ENCODE measurements at regions not wholly inside any gene's neighbourhood (a gene's known extent, or its start where the extent isn't known, plus 50 kb on each side); places are given as distances from the start of the nearest gene placed in this dataset.

GRCh38 chr5:169356811-169357210 is 55.9 kb upstream of the SLIT3 start:
- H2BK12ac ChIP-seq (ENCODE audit: low read depth, low read length): no peak overlapping the region
- no peaks in the 10 kb centered on the region for H3K9me3 ChIP-seq (ENCODE audit: insufficient read depth in 2 of 2, low read depth in 1 of 2, low read length in 1 of 2)
- H3K36me3 ChIP-seq (ENCODE audit: control insufficient read depth in 2 of 4, insufficient read depth in 4 of 4, low read length in 3 of 4): no peaks in the 10 kb centered on the region
- no peak overlapping the region for H2AK5ac ChIP-seq (ENCODE audit: low read depth, low read length)
- H4K91ac ChIP-seq (replicated peaks; ENCODE audit: insufficient read length, low read length): no peak overlapping the region
- TF ChIP-seq YY1 (IDR thresholded peaks at IDR 0.05; ENCODE audit: low read depth, low read length): no peak
- no peak for TF ChIP-seq HDAC2 (IDR thresholded peaks at IDR 0.05; ENCODE audit: borderline replicate concordance in 1 of 2, low read depth in 2 of 2, low read length in 2 of 2)
- TF ChIP-seq SAP30 (IDR thresholded peaks at IDR 0.05; ENCODE audit: insufficient read depth, insufficient replicate concordance, low read length): no peak
- TF ChIP-seq CEBPB (IDR thresholded peaks at IDR 0.05; ENCODE audit: low read depth, low read length): no peak
- TF ChIP-seq USF2 (IDR thresholded peaks at IDR 0.05; ENCODE audit: low read length): no peak
- TF ChIP-seq KDM5A (IDR thresholded peaks at IDR 0.05; ENCODE audit: low read length): no peak
- TF ChIP-seq NRF1 (IDR thresholded peaks at IDR 0.05; ENCODE audit: low read depth, low read length): no peak
- no peak for TF ChIP-seq CBX5 (IDR thresholded peaks at IDR 0.05; ENCODE audit: low read depth, low read length)
- TF ChIP-seq TAF7 (optimal IDR thresholded peaks at IDR 0.05; ENCODE audit: borderline replicate concordance, low read depth, low read length): no peak
- TF ChIP-seq CREB1 (IDR thresholded peaks at IDR 0.05): no peak
- TF ChIP-seq FOSL1 (IDR thresholded peaks at IDR 0.05; ENCODE audit: insufficient read depth, low read depth, low read length): no peak
- TF ChIP-seq SP1 (IDR thresholded peaks at IDR 0.05; ENCODE audit: low read depth, low read length): no peak
- no peak for TF ChIP-seq EP300 (IDR thresholded peaks at IDR 0.05; ENCODE audit: borderline replicate concordance in 1 of 2, low read depth in 2 of 2, low read length in 2 of 2)
- no peak for TF ChIP-seq NANOG (IDR thresholded peaks at IDR 0.05; ENCODE audit: insufficient read depth, low read depth, low read length, poor library complexity, severe bottlenecking)
- H4K20me1 ChIP-seq (replicated peaks in 1 of 2; ENCODE audit: control insufficient read depth in 1 of 2, insufficient read depth in 2 of 2, low read length in 2 of 2): no peaks in the 10 kb centered on the region
- H3K4me2 ChIP-seq (ENCODE audit: insufficient read depth in 1 of 2, low read depth in 2 of 2, low read length in 2 of 2): no peak overlapping the region
- no peak overlapping the region for H2BK15ac ChIP-seq (ENCODE audit: low read length)
- H3K23me2 ChIP-seq (ENCODE audit: low read depth, low read length): no peaks in the 10 kb centered on the region
- no peak overlapping the region for H4K5ac ChIP-seq (ENCODE audit: insufficient read length, low read depth, low read length)
- FAIRE-seq: no peak
- no peak for DNase-seq (ENCODE audit: low read depth in 1 of 2, low spot score in 2 of 2)
- H3K79me2 ChIP-seq (ENCODE audit: control insufficient read depth in 1 of 2, insufficient read depth in 2 of 2, low read length in 2 of 2): no peaks in the 10 kb centered on the region
- CTCF ChIA-PET (ENCODE audit: partially characterized antibody): no interaction called here
- H2BK5ac ChIP-seq (ENCODE audit: low read depth, low read length): no peak overlapping the region
- no peak overlapping the region for H2BK20ac ChIP-seq (ENCODE audit: low read length)
- no peak overlapping the region for H4K8ac ChIP-seq (ENCODE audit: extremely low read depth, insufficient read depth, low read length)
- no peak overlapping the region for H3K4ac ChIP-seq (replicated peaks; ENCODE audit: insufficient read length, low read depth, low read length)
- no peak overlapping the region for H2AFZ ChIP-seq (ENCODE audit: low read length)
- no peaks in the 10 kb centered on the region for H3K27me3 ChIP-seq (replicated peaks in 1 of 4; ENCODE audit: control insufficient read depth in 3 of 4, extremely low read depth in 1 of 4, insufficient read depth in 3 of 4, low read length in 3 of 4)
- no peak overlapping the region for H2BK120ac ChIP-seq (replicated peaks; ENCODE audit: low read depth, low read length)
- H3K23ac ChIP-seq (ENCODE audit: insufficient read length): no peak overlapping the region
- POLR2A ChIA-PET (ENCODE audit: partially characterized antibody): no interaction called here
- no peak overlapping the region for H3K9ac ChIP-seq (replicated peaks in 1 of 4; ENCODE audit: extremely low read depth in 1 of 4, low read depth in 3 of 4, low read length in 3 of 4)
- no peak overlapping the region for H3K27ac ChIP-seq (ENCODE audit: low read depth, low read length)
- H3K56ac ChIP-seq (replicated peaks; ENCODE audit: insufficient read length, low read depth, low read length): no peak overlapping the region
- no peak overlapping the region for H3K4me3 ChIP-seq (ENCODE audit: extremely low read depth in 1 of 4, insufficient read depth in 2 of 4, low read depth in 3 of 4, low read length in 4 of 4)
- H3K14ac ChIP-seq (ENCODE audit: insufficient read length): no peak overlapping the region
- no peak overlapping the region for H3K18ac ChIP-seq (ENCODE audit: extremely low read depth, low read length)
- H3K79me1 ChIP-seq (ENCODE audit: low read depth, low read length): no peaks in the 10 kb centered on the region
- H3K4me1 ChIP-seq (replicated peaks in 1 of 4; ENCODE audit: control insufficient read depth in 3 of 4, insufficient read depth in 4 of 4, low read length in 3 of 4): no peaks in the 10 kb centered on the region

All from H1 (cell line).